CD4-positive, CD25-positive, alpha-beta regulatory T cell (primary cell): ENCODE measurements at regions not wholly inside any gene's neighbourhood (a gene's known extent, or its start where the extent isn't known, plus 50 kb on each side); places are given as distances from the start of the nearest gene placed in this dataset.

ENCODE experiments used
- ATAC-seq, 2 donors: fragments of 150-1000 bp; cut with Tn5 transposase; one replicate each; pipeline ENCODE4 v1.10.0; 2021; ENCODE audit warnings: low read depth in 2 of 2, moderate number of reproducible peaks in 2 of 2, moderate library complexity in 1 of 2
- DNase-seq, 3 donors: peaks; one replicate each; pipeline versions ENCODE4 v3.0.0 to v3.0.0-alpha.2; 2012 to 2022; ENCODE audit warnings: mixed read lengths in 1 of 3
- H3K27ac ChIP-seq: one replicate; pipeline ENCODE4 v1.7.0; 2013; ENCODE audit warnings: mild to moderate bottlenecking, low read length; ENCODE audit not compliant: insufficient read depth, poor library complexity, severe bottlenecking
- H3K27me3 ChIP-seq: one replicate; pipeline ENCODE4 v1.7.0; 2013; ENCODE audit warnings: low read length; ENCODE audit not compliant: control insufficient read depth, insufficient read depth
- H3K36me3 ChIP-seq: one replicate; pipeline ENCODE4 v1.7.0; 2013; ENCODE audit warnings: mild to moderate bottlenecking, low read length, moderate library complexity; ENCODE audit not compliant: control insufficient read depth, insufficient read depth
- H3K4me1 ChIP-seq: 2 replicates; pipeline ENCODE4 v1.7.0; 2013; ENCODE audit warnings: mild to moderate bottlenecking, low read length; ENCODE audit not compliant: insufficient read depth, control insufficient read depth, poor library complexity, severe bottlenecking
- H3K4me3 ChIP-seq: one replicate; pipeline ENCODE4 v1.7.0; 2013; ENCODE audit warnings: low read depth, mild to moderate bottlenecking, low read length, moderate library complexity
- H3K9me3 ChIP-seq, 2 experiments: 1 replicate in 1 of 2; 2 replicates in 1 of 2; pipeline ENCODE4 v1.7.0; 2013; ENCODE audit warnings: low read length in 2 of 2, mild to moderate bottlenecking in 1 of 2, moderate library complexity in 1 of 2; ENCODE audit not compliant: control insufficient read depth in 2 of 2
- H3K27ac Mint-ChIP-seq, 3 donors: one replicate each; pipeline ENCODE4 v1.8.0; 2020 to 2022; ENCODE audit warnings: mild to moderate bottlenecking in 3 of 3, mixed read lengths in 3 of 3, moderate library complexity in 2 of 3
- H3K27me3 Mint-ChIP-seq: one replicate; pipeline ENCODE4 v1.8.0; 2022; ENCODE audit warnings: mild to moderate bottlenecking, mixed read lengths
- H3K36me3 Mint-ChIP-seq: one replicate; pipeline ENCODE4 v1.8.0; 2020; ENCODE audit warnings: mixed read lengths
- H3K4me1 Mint-ChIP-seq, 4 donors: one replicate each; pipeline ENCODE4 v1.8.0; 2020 to 2022; ENCODE audit warnings: mixed read lengths in 4 of 4, mild to moderate bottlenecking in 1 of 4
- H3K4me3 Mint-ChIP-seq, 4 donors: one replicate each; pipeline ENCODE4 v1.8.0; 2020 to 2022; ENCODE audit warnings: mild to moderate bottlenecking in 4 of 4, mixed read lengths in 4 of 4, moderate library complexity in 3 of 4
- H3K9me3 Mint-ChIP-seq, 7 donors: one replicate each; pipeline ENCODE4 v1.8.0; 2020 to 2022; ENCODE audit warnings: mixed read lengths in 7 of 7, mild to moderate bottlenecking in 3 of 7, moderate library complexity in 2 of 7

DNA sequence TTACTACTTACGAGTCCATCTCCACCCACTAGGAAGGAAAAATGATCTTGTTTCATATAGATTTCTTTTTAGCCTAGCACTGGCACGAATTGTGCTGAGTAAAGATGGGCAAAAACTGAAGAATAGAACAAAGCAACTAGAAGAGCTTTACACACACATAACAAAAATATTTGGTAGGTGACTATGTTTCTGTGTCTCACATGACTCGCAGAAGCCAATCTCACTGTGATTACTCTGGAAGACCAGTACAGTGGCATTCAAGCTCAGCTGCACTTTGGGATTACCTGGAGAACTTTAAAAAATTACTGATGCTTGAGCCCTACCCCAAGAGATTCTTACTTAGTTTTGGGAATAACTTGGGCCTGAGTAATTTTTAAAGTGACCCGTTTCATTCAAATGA is 378.7 kb downstream of the METTL4 start:
- ATAC-seq (no peak), DNase-seq (no peak)
- H3K4me1 ChIP-seq = no peaks in the 10 kb centered on the region
- Mint-ChIP-seq H3K9me3 (peaks cover 0 to 9% (median 0%) of the 10 kb centered on the region in 7 donors), H3K4me1 (peaks cover 0 to 4% (median 0%) of the 10 kb centered on the region in 4 donors), H3K4me3 (no peak overlapping the region), H3K27me3 (no peaks in the 10 kb centered on the region), H3K27ac (no peak overlapping the region), H3K36me3 (no peaks in the 10 kb centered on the region)
- no peak overlapping the region for H3K27ac ChIP-seq
- no peaks in the 10 kb centered on the region for H3K36me3 ChIP-seq
- H3K9me3 ChIP-seq = no peaks in the 10 kb centered on the region
- H3K4me3 ChIP-seq = no peak overlapping the region
- no peaks in the 10 kb centered on the region for H3K27me3 ChIP-seq

DNA sequence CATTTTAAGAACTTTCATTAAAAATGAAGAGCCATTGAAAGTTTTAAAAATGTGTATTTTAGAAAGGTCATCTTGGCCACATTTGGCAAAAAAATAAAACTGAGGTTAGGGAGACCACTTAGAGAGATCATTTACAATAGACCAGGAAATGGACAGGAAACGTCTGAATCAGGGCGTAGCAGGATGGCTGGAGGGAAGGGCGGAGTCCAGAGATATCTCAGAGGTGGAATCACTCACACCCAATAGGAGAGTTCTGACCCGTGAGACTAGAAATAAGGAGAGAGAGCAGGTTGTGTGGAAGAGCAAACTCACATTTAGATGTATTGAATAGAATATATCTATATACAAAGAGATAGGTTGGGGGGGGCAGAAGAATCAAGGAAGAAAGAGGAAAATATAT is 373.4 kb downstream of the METTL4 start:
- Mint-ChIP-seq H3K27ac (no peak overlapping the region), H3K27me3 (no peaks in the 10 kb centered on the region), H3K4me3 (no peak overlapping the region), H3K36me3 (no peaks in the 10 kb centered on the region), H3K9me3 (peaks cover 0 to 9% (median 2%) of the 10 kb centered on the region in 7 donors), H3K4me1 (no peaks in the 10 kb centered on the region)
- no peak for ATAC-seq
- DNase-seq = no peak
- no peaks in the 10 kb centered on the region for H3K27me3 ChIP-seq
- H3K27ac ChIP-seq = no peak overlapping the region
- no peak overlapping the region for H3K4me3 ChIP-seq
- no peaks in the 10 kb centered on the region for H3K36me3 ChIP-seq
- no peaks in the 10 kb centered on the region for H3K9me3 ChIP-seq
- no peaks in the 10 kb centered on the region for H3K4me1 ChIP-seq

GRCh38 chr18:2199060-2199459 is 372.2 kb downstream of the METTL4 start:
- ATAC-seq = no peak
- Mint-ChIP-seq H3K4me3 (peak overlapping the region in 1 of 4 donors; percentile 17), H3K36me3 (no peaks in the 10 kb centered on the region), H3K4me1 (no peaks in the 10 kb centered on the region), H3K9me3 (peaks cover 0 to 3% (median 0%) of the 10 kb centered on the region in 7 donors), H3K27me3 (no peaks in the 10 kb centered on the region), H3K27ac (no peak overlapping the region)
- Histone ChIP-seq H3K27ac (no peak overlapping the region), H3K4me1 (no peaks in the 10 kb centered on the region), H3K36me3 (no peaks in the 10 kb centered on the region), H3K9me3 (no peaks in the 10 kb centered on the region), H3K27me3 (no peaks in the 10 kb centered on the region), H3K4me3 (no peak overlapping the region)
- no peak for DNase-seq

DNA sequence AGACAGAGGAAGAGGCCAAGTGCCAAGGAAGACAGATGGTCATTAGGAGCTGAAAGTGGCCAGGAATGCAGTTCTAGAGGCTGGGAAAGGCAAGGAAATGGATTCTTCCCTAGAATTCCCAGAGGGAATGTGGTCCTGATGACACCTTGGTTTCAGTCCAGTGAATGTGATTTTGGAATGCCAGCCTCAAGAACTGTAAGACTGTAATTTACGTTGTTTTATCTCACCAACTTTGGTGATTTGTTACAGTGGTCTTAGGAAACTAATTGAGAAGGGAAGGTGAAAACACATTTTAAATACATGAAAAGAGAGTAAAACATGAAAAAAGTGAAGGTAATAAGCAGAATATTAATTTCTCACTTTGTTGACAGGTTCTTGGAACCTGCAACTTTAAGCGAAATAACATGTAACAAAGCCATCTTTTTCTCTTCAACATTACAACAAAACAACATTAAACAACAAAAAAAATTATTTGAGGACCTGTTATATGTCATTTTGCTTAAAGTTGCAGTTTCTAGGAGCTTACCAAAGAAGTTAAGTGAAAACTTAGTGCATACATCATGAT is 370.2 kb downstream of the METTL4 start:
- H3K4me1 Mint-ChIP-seq = no peaks in the 10 kb centered on the region
- H3K4me1 ChIP-seq = no peaks in the 10 kb centered on the region
- peaks cover 0 to 2% (median 0%) of the 10 kb centered on the region in 7 donors for H3K9me3 Mint-ChIP-seq
- no peaks in the 10 kb centered on the region for H3K36me3 ChIP-seq
- H3K36me3 Mint-ChIP-seq = no peaks in the 10 kb centered on the region
- H3K27me3 ChIP-seq = no peaks in the 10 kb centered on the region
- no peak overlapping the region for H3K27ac ChIP-seq
- H3K27ac Mint-ChIP-seq = no peak overlapping the region
- no peaks in the 10 kb centered on the region for H3K27me3 Mint-ChIP-seq
- H3K4me3 Mint-ChIP-seq = no peak overlapping the region
- DNase-seq (no peak), ATAC-seq (no peak)
- H3K4me3 ChIP-seq = no peak overlapping the region
- H3K9me3 ChIP-seq = no peaks in the 10 kb centered on the region

DNA sequence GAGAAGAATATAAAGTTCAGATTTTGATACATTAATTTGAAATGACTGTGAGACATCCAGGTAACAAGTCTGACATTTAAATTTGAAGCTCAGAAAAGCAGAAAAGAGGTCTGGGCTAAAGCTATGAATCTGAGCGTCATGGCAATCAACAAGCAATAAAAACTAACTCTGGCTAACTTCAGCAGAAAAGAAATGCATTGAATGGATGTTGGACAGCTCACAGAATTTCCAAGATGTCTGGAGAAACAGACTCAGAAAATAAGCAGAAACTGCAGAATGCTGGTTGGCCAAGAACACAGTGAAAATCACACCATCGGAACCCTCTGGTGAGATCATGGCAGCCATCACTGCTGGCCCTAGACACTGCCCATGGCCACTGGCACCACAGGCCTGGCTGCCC is 366.6 kb downstream of the METTL4 start:
- DNase-seq (no peak), ATAC-seq (no peak)
- Mint-ChIP-seq H3K36me3 (no peaks in the 10 kb centered on the region), H3K4me1 (no peaks in the 10 kb centered on the region), H3K27ac (no peak overlapping the region), H3K27me3 (no peaks in the 10 kb centered on the region), H3K9me3 (peaks cover 0 to 2% (median 0%) of the 10 kb centered on the region in 7 donors), H3K4me3 (no peak overlapping the region)
- no peaks in the 10 kb centered on the region for H3K27me3 ChIP-seq
- no peak overlapping the region for H3K4me3 ChIP-seq
- H3K27ac ChIP-seq = no peak overlapping the region
- no peaks in the 10 kb centered on the region for H3K9me3 ChIP-seq
- no peaks in the 10 kb centered on the region for H3K4me1 ChIP-seq
- H3K36me3 ChIP-seq = no peaks in the 10 kb centered on the region

GRCh38 chr18:2207294-2207693 is 364.0 kb downstream of the METTL4 start:
- DNase-seq = no peak
- Mint-ChIP-seq H3K4me3 (no peak overlapping the region), H3K4me1 (no peaks in the 10 kb centered on the region), H3K9me3 (peaks cover 0 to 1% (median 0%) of the 10 kb centered on the region in 7 donors), H3K36me3 (no peaks in the 10 kb centered on the region), H3K27me3 (no peaks in the 10 kb centered on the region), H3K27ac (no peak overlapping the region)
- no peaks in the 10 kb centered on the region for H3K9me3 ChIP-seq
- H3K36me3 ChIP-seq = no peaks in the 10 kb centered on the region
- H3K27ac ChIP-seq = no peak overlapping the region
- no peak for ATAC-seq
- H3K4me1 ChIP-seq = no peaks in the 10 kb centered on the region
- H3K27me3 ChIP-seq = no peaks in the 10 kb centered on the region
- no peak overlapping the region for H3K4me3 ChIP-seq

GRCh38 chr18:2212598-2213205 is 358.6 kb downstream of the METTL4 start:
- Histone ChIP-seq H3K9me3 (no peaks in the 10 kb centered on the region), H3K4me1 (no peaks in the 10 kb centered on the region), H3K27ac (no peak overlapping the region), H3K27me3 (no peaks in the 10 kb centered on the region), H3K4me3 (no peak overlapping the region), H3K36me3 (no peaks in the 10 kb centered on the region)
- Mint-ChIP-seq H3K27ac (no peak overlapping the region), H3K9me3 (peaks cover 0 to 5% (median 1%) of the 10 kb centered on the region in 7 donors), H3K4me1 (no peaks in the 10 kb centered on the region), H3K36me3 (no peaks in the 10 kb centered on the region), H3K4me3 (no peak overlapping the region), H3K27me3 (peaks cover 13% of the 10 kb centered on the region)
- no peak for DNase-seq
- ATAC-seq = no peak

- no peak for ATAC-seq
- H3K4me1 Mint-ChIP-seq = no peaks in the 10 kb centered on the region
- no peak for DNase-seq
- no peak overlapping the region for H3K27ac ChIP-seq
- no peak overlapping the region for H3K4me3 ChIP-seq
- peaks cover 0 to 5% (median 1%) of the 10 kb centered on the region in 7 donors for H3K9me3 Mint-ChIP-seq
- no peak overlapping the region for H3K4me3 Mint-ChIP-seq
- H3K27me3 Mint-ChIP-seq = peaks cover 18% of the 10 kb centered on the region
- no peaks in the 10 kb centered on the region for H3K36me3 ChIP-seq
- no peaks in the 10 kb centered on the region for H3K27me3 ChIP-seq
- no peaks in the 10 kb centered on the region for H3K36me3 Mint-ChIP-seq
- no peaks in the 10 kb centered on the region for H3K9me3 ChIP-seq
- no peak overlapping the region for H3K27ac Mint-ChIP-seq
- H3K4me1 ChIP-seq = no peaks in the 10 kb centered on the region
Measured at GRCh38 chr18:2213905-2214304, 357.4 kb downstream of the METTL4 start.
